ENCODE measurements at regions not wholly inside any gene's neighbourhood (a gene's known extent, or its start where the extent isn't known, plus 50 kb on each side); places are given as distances from the start of the nearest gene placed in this dataset.

DNA sequence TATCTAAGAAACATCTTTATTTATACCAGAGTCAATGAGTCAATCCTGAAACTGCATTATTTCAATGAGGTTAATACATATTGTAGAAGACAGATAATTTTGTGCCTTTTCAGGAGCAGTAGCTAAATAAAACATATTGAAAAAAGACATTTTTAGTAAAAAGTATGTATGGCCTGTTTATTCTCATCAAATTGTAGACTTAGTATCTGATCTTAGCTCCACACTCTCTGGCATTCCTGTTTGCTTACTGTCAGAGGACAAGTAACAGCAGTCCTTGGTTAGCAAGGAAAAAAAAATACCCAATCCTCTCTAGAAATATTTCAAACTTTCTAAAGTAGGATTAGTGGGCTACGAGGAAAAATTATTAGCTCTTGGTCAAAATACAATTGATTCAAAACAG is 50.5 kb upstream of the GUCY1A1 start:
- DNase-seq (ENCODE audit: low spot score), result no peak

DNA sequence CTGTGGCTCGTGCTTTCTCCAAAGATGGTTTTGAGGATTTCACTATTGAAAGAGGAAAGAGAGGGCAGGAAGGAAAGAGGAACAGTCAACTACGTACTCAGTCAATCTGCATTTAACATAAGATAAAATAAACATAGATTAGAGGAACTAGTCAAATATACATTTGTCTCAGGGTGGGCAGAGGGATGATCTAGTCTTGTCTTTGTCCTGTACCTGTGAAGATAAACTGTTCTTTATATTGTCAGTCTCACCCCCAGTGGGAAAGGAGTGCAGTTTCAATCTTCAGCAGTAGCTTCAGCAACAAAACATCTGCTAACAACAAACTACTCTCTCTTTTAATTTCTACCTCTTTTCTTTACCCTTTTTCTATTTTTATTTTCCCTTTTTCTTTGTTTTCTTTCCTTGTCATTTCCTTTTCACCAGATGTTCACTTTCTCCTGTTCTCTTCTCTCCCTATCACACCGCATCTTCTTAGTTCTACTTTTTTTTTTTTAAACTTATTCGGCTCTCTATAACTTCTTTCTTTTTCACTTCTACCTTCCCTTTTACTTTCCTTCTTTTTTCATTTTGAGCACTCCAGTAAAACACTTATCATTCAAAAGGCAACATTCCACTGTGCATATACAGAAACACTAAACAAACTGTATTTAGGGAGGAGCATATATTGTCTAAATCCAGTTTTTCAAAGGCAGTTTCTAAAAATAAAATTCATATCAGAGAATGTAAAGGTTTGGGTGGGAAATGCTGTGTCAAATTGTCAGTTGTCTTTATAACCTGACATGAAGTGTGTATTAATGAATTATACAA is 51.4 kb upstream of the GUCY1A1 start:
- no peak for DNase-seq (ENCODE audit: low spot score)

DNA sequence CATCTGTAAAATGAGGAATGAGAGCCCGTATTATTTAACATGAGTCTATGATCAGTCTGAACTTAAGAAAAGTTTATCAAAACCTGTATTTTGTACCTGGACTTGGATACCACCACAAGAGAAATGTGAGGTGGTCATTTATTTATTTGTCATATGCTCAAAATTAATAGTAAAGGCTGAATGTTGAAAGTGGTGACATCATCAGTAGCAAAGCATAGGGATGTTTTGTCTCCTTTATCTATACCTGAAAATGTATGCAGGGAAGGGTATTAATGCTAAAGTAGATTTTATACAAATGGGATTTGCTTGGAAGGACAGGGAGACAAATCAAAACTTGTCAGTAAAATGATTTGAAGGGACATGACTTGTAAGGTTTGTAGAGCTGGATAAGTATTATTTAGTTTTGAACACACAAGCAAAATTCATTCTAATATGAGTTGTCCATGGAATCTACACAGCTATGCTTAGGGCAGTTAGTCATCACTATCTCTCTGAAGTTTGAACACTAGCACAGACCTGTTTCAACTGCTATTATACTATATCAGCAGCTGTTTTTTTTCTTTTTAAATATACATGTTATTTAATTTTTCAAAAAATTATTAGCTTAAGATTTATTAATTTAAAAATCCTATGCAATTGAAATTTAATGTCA is 52.4 kb upstream of the GUCY1A1 start:
- DNase-seq (ENCODE audit: low spot score), result no peak

DNA sequence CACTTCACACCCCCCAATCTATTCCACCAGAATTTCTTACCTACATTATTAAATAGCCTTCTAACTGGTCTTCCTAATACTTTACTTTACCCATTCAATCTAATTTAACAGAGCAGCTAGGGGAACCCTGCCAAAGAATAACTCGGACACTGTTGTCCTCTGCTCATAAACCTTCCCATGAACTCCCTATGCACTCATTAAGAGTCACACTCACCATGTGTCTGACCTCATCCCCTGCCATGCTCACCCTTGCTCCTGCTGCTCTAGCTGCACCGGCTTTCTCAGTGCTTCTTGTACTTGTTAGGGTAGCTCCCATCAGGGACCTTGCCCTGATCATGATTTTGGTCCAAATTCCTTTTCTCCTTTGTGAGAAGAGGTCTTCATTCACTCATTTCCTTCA is 54.6 kb upstream of the GUCY1A1 start:
- DNase-seq (ENCODE audit: low spot score), result no peak

DNA sequence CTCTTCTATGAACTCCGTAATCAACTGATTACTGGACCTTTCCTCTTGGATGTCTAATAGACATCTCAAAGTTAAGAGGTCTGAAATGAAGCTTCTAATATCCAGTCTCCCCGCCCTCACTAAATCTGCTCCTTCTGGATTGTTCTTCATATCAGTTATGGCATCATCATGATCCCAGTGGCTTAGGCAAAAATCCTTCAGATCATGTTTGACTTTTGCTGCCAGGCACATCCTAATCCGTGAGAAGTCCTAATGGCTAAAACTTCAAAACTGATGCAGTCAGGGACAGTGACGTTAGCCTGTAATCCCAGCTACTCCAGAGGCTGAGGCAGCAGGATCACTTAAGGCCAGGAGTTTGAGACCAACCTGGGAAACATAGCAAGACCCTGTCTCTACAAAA is 55.1 kb upstream of the GUCY1A1 start:
- DNase-seq (ENCODE audit: low spot score), result no peak

DNA sequence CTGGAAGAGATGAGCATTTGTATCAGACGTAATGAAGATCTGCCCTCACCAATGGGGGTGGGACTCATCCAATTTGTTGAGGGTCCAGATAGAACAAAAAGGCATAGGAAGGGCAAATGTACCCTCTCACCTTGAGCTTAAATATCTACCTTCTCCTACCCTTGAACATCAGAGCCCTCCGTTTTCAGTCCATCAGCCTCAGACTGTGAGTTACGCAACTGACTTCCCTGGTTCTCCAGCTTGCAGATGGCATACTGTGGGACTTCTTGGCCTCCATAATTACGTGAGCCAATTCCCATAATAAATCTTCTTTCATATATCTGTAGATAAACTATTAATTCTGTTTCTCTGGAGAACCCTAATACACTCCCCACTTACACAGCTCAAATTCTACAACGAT is 56.5 kb upstream of the GUCY1A1 start:
- no peak for DNase-seq (ENCODE audit: low spot score)

DNA sequence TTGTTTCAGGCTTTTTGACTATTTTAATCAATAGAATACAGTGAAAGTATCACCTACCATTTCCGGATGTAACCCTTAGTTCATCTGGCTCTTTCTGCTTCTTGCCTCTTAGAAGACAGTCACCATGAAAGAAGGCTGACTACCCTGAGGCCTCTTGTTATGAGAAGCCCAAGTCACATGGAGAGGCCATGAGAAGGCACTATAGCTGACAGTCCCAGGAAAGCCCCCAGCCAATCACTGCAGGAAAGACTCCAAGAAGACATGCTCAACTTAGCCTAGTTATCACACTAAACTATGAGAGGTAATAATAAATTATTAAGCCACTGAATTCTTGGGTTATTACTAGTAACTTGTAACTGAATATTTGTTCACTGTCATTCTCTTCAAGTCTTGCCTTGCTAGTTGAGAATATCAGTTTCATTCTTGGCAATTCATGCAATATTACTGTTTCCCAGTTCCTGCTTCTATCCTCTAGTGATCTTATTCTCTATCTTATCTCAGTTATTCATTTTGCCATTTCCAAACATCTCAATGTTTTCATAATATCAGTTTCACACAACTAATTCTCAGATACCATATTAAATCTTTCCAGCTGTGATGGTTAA is 57.1 kb upstream of the GUCY1A1 start:
- DNase-seq (ENCODE audit: low spot score), result no peak

DNA sequence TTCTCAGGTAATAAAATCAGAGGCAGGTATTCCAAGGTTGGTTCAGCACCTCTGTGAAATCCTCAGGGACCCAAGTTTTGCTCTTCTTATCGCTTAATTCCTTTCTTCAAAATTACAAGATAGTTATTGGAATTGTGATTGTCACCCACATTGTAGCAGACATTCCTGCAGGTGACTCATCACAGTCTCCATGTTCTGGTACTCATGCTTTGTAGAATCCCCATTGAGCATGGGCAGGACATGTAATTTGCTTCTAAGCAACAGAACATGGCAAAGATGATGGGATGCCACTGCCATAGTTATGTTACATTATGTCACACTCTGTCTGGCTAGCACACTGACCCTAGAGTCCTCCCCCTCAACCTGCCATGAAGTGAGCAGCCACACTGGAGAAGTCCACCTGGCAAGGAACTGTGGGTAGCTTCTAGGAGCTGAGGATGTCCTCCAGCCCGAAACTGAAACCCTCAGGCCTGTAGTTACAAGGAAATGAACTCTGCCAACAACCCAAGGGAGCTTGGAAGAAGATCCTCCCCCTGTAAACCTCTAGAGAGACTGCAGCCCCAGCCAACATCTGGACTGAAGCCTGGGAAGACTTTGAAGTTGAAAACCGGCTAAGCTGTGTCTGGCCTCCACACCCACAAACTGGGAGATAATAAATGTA is 58.3 kb upstream of the GUCY1A1 start:
- no peak for DNase-seq (ENCODE audit: low spot score)

DNA sequence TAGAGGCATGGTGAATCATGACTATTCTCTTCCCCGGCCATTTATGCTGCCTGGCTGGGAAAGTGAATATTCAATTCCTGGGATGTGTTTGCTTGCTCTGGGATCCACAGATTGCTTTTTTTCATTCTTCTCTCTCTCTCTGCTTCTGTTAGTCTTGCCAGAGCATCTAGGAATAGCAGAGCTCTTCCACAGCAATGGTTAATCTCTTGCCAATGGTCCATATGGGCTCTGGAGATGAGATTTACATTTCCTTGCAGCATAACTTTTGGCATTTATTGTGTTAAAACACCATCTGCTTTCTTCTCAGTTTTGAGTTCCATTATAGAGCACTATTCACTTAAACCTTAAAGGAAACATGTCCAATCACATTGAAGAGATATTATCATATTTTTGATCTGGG is 59.2 kb upstream of the GUCY1A1 start:
- DNase-seq (ENCODE audit: low spot score), result no peak

DNA sequence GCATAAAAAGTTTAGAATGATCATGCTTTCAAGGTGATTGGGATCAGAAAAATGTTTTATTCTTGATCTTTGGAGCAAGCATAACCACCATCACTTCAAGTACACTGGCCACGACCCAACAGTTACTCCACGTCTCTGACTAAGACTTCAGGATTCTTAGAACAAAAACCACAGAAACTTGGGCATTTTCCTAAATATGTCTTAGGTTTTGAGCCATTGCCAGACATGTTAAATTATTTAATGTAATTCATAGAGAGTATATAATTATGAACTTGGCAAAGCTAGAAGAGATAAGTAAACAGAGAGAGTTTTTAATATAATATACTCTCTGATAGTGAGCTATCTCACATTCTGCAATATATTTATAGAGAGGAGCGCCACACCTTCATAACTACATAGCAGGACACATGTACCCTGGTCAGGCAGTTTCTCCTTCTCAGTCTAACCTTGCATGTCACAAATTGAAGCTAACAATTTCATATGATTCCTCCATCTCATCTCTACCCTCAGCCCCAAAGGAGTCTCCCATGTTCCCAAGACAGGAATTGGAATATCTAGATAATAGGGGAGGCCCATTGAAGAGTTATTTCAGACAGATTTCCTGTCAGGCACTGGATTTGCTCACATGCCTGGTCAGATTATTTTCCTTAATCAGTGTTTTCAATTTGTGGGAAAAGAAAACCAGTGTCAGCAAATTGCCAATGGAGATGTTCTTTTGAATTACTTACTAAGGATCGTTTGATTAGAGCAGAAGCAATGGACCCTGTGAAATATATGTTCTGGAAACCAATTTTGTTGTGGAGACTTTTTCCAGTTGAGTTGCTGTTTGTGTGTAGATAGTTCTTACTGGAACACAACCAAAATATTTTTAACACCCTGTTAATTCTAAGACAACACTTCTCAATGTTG is 61.7 kb upstream of the GUCY1A1 start:
- DNase-seq (ENCODE audit: low spot score), result no peak

DNA sequence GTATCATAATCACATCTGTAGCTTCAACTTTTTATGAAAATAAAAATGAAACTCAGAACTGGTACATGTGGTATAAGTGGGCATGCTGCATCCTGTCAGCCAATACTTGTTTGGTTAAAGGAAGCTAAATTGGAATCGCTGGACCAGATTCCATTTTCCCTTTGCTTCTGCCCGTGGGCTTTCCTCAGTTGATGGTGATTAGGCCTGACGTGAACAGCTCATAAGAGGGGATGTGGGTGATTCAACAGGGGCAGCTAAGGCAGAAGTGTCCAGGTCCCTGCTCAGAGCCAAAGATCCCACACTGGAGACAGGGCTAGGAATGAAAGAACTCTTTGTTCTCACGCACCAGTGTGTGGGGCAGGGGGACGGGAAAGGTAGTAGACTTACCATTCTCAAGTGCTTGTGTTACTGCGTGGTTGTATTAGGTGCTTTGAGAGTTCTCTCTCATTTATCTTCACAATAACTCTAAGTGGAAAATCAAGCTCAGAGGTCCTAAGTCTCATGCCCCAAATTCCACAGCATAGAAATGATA is 63.2 kb upstream of the GUCY1A1 start:
- DNase-seq (ENCODE audit: low spot score), result no peak

DNA sequence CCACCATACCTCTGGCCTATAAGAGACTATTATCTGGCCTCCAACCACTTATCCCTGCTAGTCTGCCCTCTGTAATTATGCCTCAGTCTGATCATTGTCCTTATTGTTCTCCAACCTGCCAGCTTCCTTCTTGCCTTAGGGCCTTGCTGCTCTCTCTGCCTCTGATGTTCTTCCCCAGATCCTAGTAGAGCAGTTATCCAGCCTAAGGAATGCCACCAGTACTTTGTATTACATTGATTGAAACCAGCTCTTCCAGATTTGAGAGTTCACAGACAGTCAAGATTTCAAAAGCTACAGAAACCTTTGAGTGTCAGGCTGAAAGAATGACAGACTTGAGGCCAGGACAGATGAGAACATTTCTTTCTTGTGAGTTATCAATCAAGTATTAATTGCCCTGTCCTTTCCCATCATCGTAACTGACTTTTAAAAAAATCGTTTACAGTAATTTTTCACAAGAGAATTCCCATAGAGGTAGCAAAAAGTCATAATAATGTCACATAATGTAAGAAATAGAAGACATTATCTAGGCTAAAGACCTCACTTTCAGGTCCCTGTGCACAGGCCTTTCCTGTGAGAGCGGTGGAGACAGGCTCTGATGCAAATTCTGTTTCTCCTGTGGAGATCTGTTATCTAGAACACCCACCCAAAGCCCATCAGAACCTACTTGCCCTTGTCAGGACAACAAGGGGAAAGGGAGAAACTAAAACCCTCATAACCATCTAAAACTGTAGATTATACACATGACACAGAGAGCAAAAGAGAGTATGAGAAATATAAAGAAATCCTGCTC is 64.1 kb upstream of the GUCY1A1 start:
- no peak for DNase-seq (ENCODE audit: low spot score)

DNA sequence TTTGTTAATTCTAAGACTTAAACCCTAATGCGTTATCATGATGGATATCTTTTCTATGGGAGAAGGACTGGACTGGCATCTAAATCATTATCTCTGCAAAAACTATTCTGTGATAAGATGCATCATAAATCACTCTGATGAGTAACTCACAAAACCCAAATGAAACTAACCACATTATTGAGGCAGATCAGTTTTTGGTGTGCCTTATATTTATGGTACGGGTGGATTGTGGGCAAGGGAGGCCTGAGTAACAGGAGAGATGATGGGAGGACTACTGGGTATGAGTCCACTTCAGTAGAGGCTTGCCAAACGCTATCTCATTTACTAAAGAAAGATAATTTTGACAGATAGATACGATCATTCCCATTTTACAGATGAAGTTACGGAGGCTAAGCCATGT is 66.4 kb upstream of the GUCY1A1 start:
- DNase-seq (ENCODE audit: low spot score), result no peak

DNA sequence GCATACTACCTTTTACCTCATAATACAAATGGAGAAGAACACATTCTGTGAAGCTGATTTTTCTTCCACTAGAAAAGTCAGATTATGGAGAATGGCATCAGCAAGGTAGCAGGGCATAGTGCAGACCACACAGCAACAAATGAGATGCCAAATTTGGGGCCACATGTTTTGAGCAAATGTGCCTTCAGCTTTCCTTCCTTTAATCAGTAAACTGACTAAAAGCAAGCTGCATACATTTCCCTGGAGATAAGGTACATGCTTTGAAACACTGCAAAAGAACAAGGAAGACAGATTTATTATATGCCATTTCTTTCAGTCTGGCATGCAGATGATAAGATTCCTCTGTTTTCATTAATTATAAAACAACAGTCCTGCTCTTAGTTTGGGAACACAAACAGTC is 67.1 kb upstream of the GUCY1A1 start:
- no peak for DNase-seq (ENCODE audit: low spot score)

DNA sequence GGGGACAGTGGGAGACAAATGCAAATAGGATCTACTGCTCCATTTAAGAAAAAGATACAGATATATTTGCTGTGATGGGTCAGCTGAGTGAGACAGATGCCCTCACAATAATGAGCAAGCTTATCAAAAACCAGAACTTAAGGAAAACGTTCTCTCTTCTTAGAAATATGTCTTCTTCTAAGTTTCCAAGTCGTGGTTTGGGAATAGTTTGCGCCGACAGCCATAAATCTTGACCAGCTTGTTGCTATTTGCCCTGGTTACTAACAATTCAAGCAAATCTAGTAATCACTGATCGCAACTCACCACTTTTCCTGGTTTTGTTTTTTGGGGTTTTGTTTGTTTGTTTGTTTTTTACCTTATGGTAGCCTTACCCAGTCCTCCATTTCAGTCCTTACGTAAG is 67.6 kb upstream of the GUCY1A1 start:
- no peak for DNase-seq (ENCODE audit: low spot score)

DNA sequence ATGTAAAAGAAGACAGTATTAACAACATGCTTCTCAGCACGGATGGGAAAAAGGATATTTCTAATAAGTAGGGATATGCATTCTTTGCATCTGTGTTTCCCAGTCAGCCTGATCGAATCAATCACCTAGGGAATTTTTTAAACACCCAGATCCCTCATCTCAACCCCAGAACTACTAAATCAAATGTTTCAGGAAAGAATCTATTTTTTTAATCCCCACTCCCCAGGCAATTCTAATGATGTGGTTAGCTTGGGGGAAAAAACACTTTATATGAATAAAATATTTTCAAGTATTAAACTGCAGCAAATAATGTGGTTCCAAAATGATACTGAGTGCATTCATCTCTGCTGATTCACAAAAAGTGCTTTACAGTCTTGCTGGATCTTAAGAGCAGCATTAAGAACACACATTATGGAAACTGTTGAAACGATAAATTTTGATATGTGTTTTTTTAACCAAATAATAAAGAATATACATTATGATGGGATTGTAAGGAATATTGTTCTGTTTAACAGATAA is 68.7 kb upstream of the GUCY1A1 start:
- DNase-seq (ENCODE audit: low spot score), result no peak

DNA sequence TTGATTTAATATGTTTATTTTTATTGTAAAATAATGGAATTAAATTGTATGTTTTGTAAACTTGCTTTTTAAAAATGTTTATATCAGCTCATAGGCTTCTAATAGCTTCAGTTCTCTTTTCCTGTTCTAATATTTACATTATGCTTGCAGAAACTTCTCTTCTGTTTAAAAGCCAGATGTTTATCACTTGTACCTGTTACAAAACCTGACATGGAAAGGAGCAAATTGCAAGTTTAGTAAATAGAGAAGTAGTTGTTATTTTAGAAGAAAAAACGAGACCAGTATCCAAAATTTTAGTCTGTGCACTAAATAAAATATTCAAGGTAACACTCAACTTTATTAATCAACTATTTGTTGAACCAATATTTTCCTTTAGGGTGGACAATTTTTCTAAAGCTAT is 69.4 kb upstream of the GUCY1A1 start:
- no peak for DNase-seq (ENCODE audit: low spot score)

DNA sequence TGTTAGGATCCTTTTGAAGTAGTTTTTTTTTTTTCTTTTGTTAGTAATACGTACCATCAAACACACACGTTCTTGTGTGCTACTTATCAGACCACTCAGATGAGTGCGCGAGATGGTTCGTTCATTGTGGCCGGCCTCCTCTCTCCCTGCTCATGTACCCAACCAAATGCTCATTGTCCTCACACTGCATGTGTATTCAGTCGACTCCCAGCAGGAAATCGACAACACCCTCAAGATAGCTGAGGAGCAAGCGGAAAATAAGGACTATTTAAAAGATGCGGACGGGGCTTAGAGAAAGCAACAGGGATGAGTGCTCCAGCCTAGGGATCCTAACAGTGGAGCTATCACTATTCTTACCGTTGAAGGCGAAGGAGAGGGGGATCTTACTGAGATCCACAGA is 72.9 kb upstream of the GUCY1A1 start:
- DNase-seq (ENCODE audit: low spot score), result no peak

DNA sequence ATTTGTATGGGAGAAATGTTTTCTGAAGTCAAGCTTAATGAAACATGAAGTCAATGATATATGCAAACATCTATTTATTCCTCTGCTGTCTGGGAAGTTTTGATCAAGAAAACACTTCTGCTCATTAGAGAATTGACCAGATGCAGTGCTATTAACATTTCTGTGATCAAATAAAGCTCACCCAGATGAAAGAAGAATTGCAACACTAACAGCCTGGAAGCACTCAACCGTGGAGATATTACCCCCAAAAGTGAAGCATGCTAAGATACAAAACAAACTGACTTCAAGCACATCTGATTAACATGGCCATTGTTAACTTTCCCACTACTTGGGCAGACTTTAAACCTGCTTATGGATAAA is 73.7 kb upstream of the GUCY1A1 start:
- DNase-seq (ENCODE audit: low spot score), result no peak

DNA sequence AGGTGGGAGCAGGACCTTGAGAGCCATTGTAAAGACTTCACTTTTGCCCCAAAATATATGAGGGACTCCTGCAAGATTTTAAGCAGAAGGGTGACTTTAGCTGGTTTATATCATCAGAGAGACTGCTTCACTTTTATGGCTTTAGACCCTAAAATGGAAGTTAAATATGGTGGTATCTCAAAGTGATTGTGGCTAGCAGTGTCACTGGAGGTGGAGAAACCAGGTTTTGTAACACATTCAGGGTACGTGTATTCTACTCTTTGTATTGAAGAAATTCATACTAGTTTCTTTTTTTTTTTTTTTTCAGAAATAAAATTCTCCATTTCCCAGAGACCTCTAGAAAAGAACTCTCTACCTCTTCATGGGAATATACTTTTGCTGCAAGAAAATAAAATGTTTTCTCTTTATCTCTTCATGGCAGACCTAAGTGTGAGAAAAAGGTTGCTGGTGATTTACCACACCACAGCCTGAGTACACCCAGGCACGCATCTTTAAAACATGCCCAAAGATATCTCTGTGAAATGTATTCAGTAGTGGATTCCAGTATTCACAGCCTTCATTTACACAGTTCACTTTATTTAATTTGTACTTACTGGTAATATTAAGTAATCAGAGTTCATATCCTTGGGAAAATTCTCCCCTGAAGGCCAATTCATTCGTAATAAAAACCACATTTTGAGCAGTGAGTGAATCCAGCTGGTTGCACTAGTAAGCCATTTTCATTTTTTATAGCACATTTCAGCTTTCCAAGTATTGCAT is 74.3 kb upstream of the GUCY1A1 start:
- DNase-seq (ENCODE audit: low spot score), result no peak
